Urinary bladder (tissue), 3 donors: ENCODE measurements at regions not wholly inside any gene's neighbourhood (a gene's known extent, or its start where the extent isn't known, plus 50 kb on each side); places are given as distances from the start of the nearest gene placed in this dataset.

Source experiments
- DNase-seq: peaks from one replicate; pipeline ENCODE4 v3.0.0-alpha.2; 2015; ENCODE audit errors: extremely low spot score
- H3K27ac ChIP-seq: one replicate; pipeline ENCODE4 v1.5.1; 2013; ENCODE audit warnings: low read depth, mild to moderate bottlenecking, moderate library complexity
- H3K36me3 ChIP-seq: one replicate; pipeline ENCODE4 v1.6.1; 2013; ENCODE audit warnings: mild to moderate bottlenecking, moderate library complexity; ENCODE audit not compliant: insufficient read depth
- H3K4me1 ChIP-seq: one replicate; pipeline ENCODE4 v1.6.1; 2013; ENCODE audit warnings: mild to moderate bottlenecking, moderate library complexity; ENCODE audit not compliant: insufficient read depth
- H3K4me3 ChIP-seq: one replicate; pipeline ENCODE4 v1.5.1; 2013; ENCODE audit warnings: low read depth, low read length
- WGBS: extraction: QIAGEN DNeasy Blood & Tissue Kit; methylation state at CpG from one replicate; pipeline ENCODE4 v1.1.7; 2013; 5-methylcytosine and 5-hydroxymethylcytosine counted together
- donor health status: healthy with polysubstance abuse.
- donor health status: healthy.

GRCh38 chr5:29262339-29263123, 1931.0 kb upstream of the CDH6 start:
- WGBS: 75% methylated on average over 3 of the region's 3 CpGs
- Histone ChIP-seq H3K4me1 (no peaks in the 10 kb centered on the region), H3K36me3 (no peaks in the 10 kb centered on the region), H3K4me3 (no peak overlapping the region), H3K27ac (no peak overlapping the region)
- DNase-seq: no peak

GRCh38 chr5:29261213-29261612, 1932.3 kb upstream of the CDH6 start:
- 69% methylated on average over 1 of the region's 1 CpG for WGBS
- H3K36me3 ChIP-seq: no peaks in the 10 kb centered on the region
- H3K4me1 ChIP-seq: no peaks in the 10 kb centered on the region
- no peak overlapping the region for H3K4me3 ChIP-seq
- H3K27ac ChIP-seq: no peak overlapping the region
- DNase-seq: no peak

GRCh38 chr5:29252390-29252789, 1941.1 kb upstream of the CDH6 start:
- WGBS: 92% methylated on average over 2 of the region's 2 CpGs

GRCh38 chr5:29247346-29248028, 1946.0 kb upstream of the CDH6 start:
- DNase-seq: no peak
- 63% methylated on average over 2 of the region's 2 CpGs for WGBS
- no peak overlapping the region for H3K4me3 ChIP-seq
- H3K36me3 ChIP-seq: no peaks in the 10 kb centered on the region
- no peak overlapping the region for H3K27ac ChIP-seq
- H3K4me1 ChIP-seq: no peaks in the 10 kb centered on the region

More at GRCh38 chr5:29252390-29252789, 1941.1 kb upstream of the CDH6 start:
- Histone ChIP-seq H3K4me1 (no peaks in the 10 kb centered on the region), H3K36me3 (no peaks in the 10 kb centered on the region), H3K27ac (no peak overlapping the region), H3K4me3 (no peak overlapping the region)
- no peak for DNase-seq

GRCh38 chr5:29240379-29240778, 1953.1 kb upstream of the CDH6 start:
- Histone ChIP-seq H3K4me3 (no peak overlapping the region), H3K27ac (no peak overlapping the region), H3K36me3 (no peaks in the 10 kb centered on the region), H3K4me1 (no peaks in the 10 kb centered on the region)
- DNase-seq: no peak
- 98% methylated on average over 1 of the region's 1 CpG for WGBS

- Histone ChIP-seq H3K4me3 (no peak overlapping the region), H3K4me1 (no peaks in the 10 kb centered on the region), H3K36me3 (no peaks in the 10 kb centered on the region), H3K27ac (no peak overlapping the region)
- WGBS: 87% methylated on average over 4 of the region's 4 CpGs
- no peak for DNase-seq
Measured at GRCh38 chr5:29239606-29240005, 1953.9 kb upstream of the CDH6 start.

GRCh38 chr5:29238115-29238514, 1955.4 kb upstream of the CDH6 start:
- WGBS: 62% methylated on average over 1 of the region's 1 CpG
- H3K4me1 ChIP-seq: no peaks in the 10 kb centered on the region
- H3K36me3 ChIP-seq: no peaks in the 10 kb centered on the region
- no peak overlapping the region for H3K4me3 ChIP-seq
- H3K27ac ChIP-seq: no peak overlapping the region
- DNase-seq: no peak

GRCh38 chr5:29231154-29231553, 1962.3 kb upstream of the CDH6 start:
- WGBS: 78% methylated on average over 1 of the region's 1 CpG
- no peak overlapping the region for H3K4me3 ChIP-seq
- DNase-seq: no peak
- H3K36me3 ChIP-seq: no peaks in the 10 kb centered on the region
- H3K27ac ChIP-seq: no peak overlapping the region
- no peaks in the 10 kb centered on the region for H3K4me1 ChIP-seq

- Histone ChIP-seq H3K36me3 (no peaks in the 10 kb centered on the region), H3K27ac (no peak overlapping the region), H3K4me1 (no peaks in the 10 kb centered on the region), H3K4me3 (no peak overlapping the region)
- DNase-seq: no peak
- 41% methylated on average over 3 of the region's 3 CpGs for WGBS
Measured at GRCh38 chr5:29230591-29230990, 1962.9 kb upstream of the CDH6 start.

GRCh38 chr5:29229461-29229860, 1964.0 kb upstream of the CDH6 start:
- H3K36me3 ChIP-seq: no peaks in the 10 kb centered on the region
- no peak for DNase-seq
- H3K27ac ChIP-seq: no peak overlapping the region
- no peaks in the 10 kb centered on the region for H3K4me1 ChIP-seq
- no peak overlapping the region for H3K4me3 ChIP-seq
- WGBS: 86% methylated on average over 2 of the region's 2 CpGs

- Histone ChIP-seq H3K4me1 (no peaks in the 10 kb centered on the region), H3K4me3 (no peak overlapping the region), H3K27ac (no peak overlapping the region), H3K36me3 (no peaks in the 10 kb centered on the region)
- DNase-seq: no peak
Measured at GRCh38 chr5:29218138-29218537, 1975.3 kb upstream of the CDH6 start.

GRCh38 chr5:29214839-29215238, 1978.6 kb upstream of the CDH6 start:
- Histone ChIP-seq H3K27ac (no peak overlapping the region), H3K4me3 (no peak overlapping the region), H3K4me1 (no peaks in the 10 kb centered on the region), H3K36me3 (no peaks in the 10 kb centered on the region)
- 41% methylated on average over 1 of the region's 1 CpG for WGBS
- DNase-seq: no peak

- H3K36me3 ChIP-seq: no peaks in the 10 kb centered on the region
- no peak overlapping the region for H3K4me3 ChIP-seq
- DNase-seq: no peak
- H3K4me1 ChIP-seq: no peaks in the 10 kb centered on the region
- H3K27ac ChIP-seq: no peak overlapping the region
- 83% methylated on average over 3 of the region's 3 CpGs for WGBS
Measured at GRCh38 chr5:29213475-29213874, 1980.0 kb upstream of the CDH6 start.

- Histone ChIP-seq H3K4me1 (no peaks in the 10 kb centered on the region), H3K4me3 (no peak overlapping the region), H3K27ac (no peak overlapping the region), H3K36me3 (no peaks in the 10 kb centered on the region)
- DNase-seq: no peak
Measured at GRCh38 chr5:29208024-29208423, 1985.5 kb upstream of the CDH6 start.
